SK-N-SH treated with all-trans-retinoic acid at 6 μM for 48 hours (cell line): ENCODE measurements at regions not wholly inside any gene's neighbourhood (a gene's known extent, or its start where the extent isn't known, plus 50 kb on each side); places are given as distances from the start of the nearest gene placed in this dataset.
"Not testable (repeated sequence)": the region's sequence is repeated elsewhere in the genome, so short reads cannot be mapped to it uniquely, and the experiment has no call there.

Source experiments
- ATAC-seq: fragments of 200-7000 bp; cut with Tn5 transposase; 3 replicates; pipeline ENCODE4 v1.9.1; 2020; ENCODE audit warnings: mild to moderate bottlenecking, moderate library complexity
- ARNTL ChIP-seq: fragments of 450-650 bp; formaldehyde crosslinking; IDR thresholded peaks from 2 replicates; pipeline ENCODE4 v1.5.0; 2020; ENCODE audit warnings: low read depth, mild to moderate bottlenecking, moderate library complexity, borderline replicate concordance
- BACH2 ChIP-seq: fragments of 250-450 bp; sonication (Bioruptor Pico); IDR thresholded peaks from 2 replicates; pipeline ENCODE4 v1.9.0; 2021; ENCODE audit warnings: mild to moderate bottlenecking, borderline replicate concordance
- CSDC2 ChIP-seq: fragments of 250-450 bp; sonication (Bioruptor Pico); IDR thresholded peaks from 2 replicates; pipeline ENCODE4 v1.5.0; 2020; ENCODE audit warnings: mild to moderate bottlenecking, moderate library complexity
- ESRRG ChIP-seq: fragments of 250-450 bp; sonication (Bioruptor Pico); IDR thresholded peaks from 2 replicates; pipeline ENCODE4 v1.6.1; 2021; ENCODE audit warnings: mild to moderate bottlenecking
- ISL1 ChIP-seq: fragments of 250-450 bp; sonication (Bioruptor Pico); IDR thresholded peaks from 2 replicates; pipeline ENCODE4 v2.1.2; 2022; ENCODE audit warnings: mild to moderate bottlenecking, moderate library complexity
- OSR1 ChIP-seq: fragments of 250-450 bp; sonication (Bioruptor Pico); IDR thresholded peaks from 2 replicates; pipeline ENCODE4 v1.8.0; 2022; ENCODE audit warnings: moderate library complexity, mild to moderate bottlenecking, inconsistent platforms
- PPARA ChIP-seq: fragments of 250-450 bp; sonication (Bioruptor Pico); IDR thresholded peaks from 2 replicates; pipeline ENCODE4 v1.5.0; 2020; ENCODE audit warnings: mild to moderate bottlenecking, borderline replicate concordance
- RARB ChIP-seq: fragments of 250-450 bp; sonication (Bioruptor Pico); IDR thresholded peaks from 2 replicates; pipeline ENCODE4 v1.8.0; 2021; ENCODE audit warnings: mild to moderate bottlenecking, moderate library complexity
- SNAI2 ChIP-seq: fragments of 250-450 bp; sonication (Bioruptor Pico); IDR thresholded peaks from 2 replicates; pipeline ENCODE4 v1.5.0; 2020; ENCODE audit warnings: mild to moderate bottlenecking, moderate library complexity
- TCF4 ChIP-seq: fragments of 250-450 bp; sonication (Bioruptor Pico); IDR thresholded peaks from 2 replicates; pipeline ENCODE4 v1.8.0; 2021; ENCODE audit warnings: mild to moderate bottlenecking, moderate library complexity, borderline replicate concordance
- TOX ChIP-seq: fragments of 250-450 bp; sonication (Bioruptor Pico); IDR thresholded peaks from 2 replicates; pipeline ENCODE4 v1.8.0; 2021; ENCODE audit warnings: mild to moderate bottlenecking, moderate library complexity, borderline replicate concordance
- ZC3H10 ChIP-seq: fragments of 250-450 bp; sonication (Bioruptor Pico); IDR thresholded peaks from 2 replicates; pipeline ENCODE4 v1.5.1; 2021; ENCODE audit warnings: mild to moderate bottlenecking, moderate library complexity
- ZFP3 ChIP-seq: fragments of 250-450 bp; sonication (Bioruptor Pico); IDR thresholded peaks from 2 replicates; pipeline ENCODE4 v1.5.0; 2020; ENCODE audit warnings: mild to moderate bottlenecking, moderate library complexity
- ZFP30 ChIP-seq: fragments of 450-650 bp; formaldehyde crosslinking; IDR thresholded peaks from 2 replicates; pipeline ENCODE4 v1.5.0; 2022; ENCODE audit warnings: mild to moderate bottlenecking, moderate library complexity
- ZNF565 ChIP-seq: fragments of 450-650 bp; formaldehyde crosslinking; conservative IDR thresholded peaks from 2 replicates; pipeline ENCODE4 v1.5.0; 2020; ENCODE audit warnings: low read depth, mild to moderate bottlenecking, moderate library complexity
- ZNF70 ChIP-seq: fragments of 450-650 bp; formaldehyde crosslinking; IDR thresholded peaks from 2 replicates; pipeline ENCODE4 v1.5.0; 2020; ENCODE audit warnings: mild to moderate bottlenecking, moderate library complexity
- ZNF8 ChIP-seq: fragments of 450-650 bp; formaldehyde crosslinking; IDR thresholded peaks from 2 replicates; pipeline ENCODE4 v1.5.0; 2020; ENCODE audit warnings: mild to moderate bottlenecking, moderate library complexity
- TF ChIP-seq, protein P1 (sequence below): fragments of 250-450 bp; sonication (Bioruptor Pico); IDR thresholded peaks from 2 replicates; pipeline ENCODE4 v1.8.0; 2021; ENCODE audit warnings: low read depth, mild to moderate bottlenecking, moderate library complexity, borderline replicate concordance
- TF ChIP-seq, protein P2 (sequence below): fragments of 250-450 bp; sonication (Bioruptor Pico); IDR thresholded peaks from 2 replicates; pipeline ENCODE4 v1.5.0; 2020; ENCODE audit warnings: mild to moderate bottlenecking, moderate library complexity
- TF ChIP-seq, protein P3 (sequence below): fragments of 250-450 bp; sonication (Bioruptor Pico); IDR thresholded peaks from 2 replicates; pipeline ENCODE4 v1.5.1; 2020; ENCODE audit warnings: low read depth, mild to moderate bottlenecking, moderate library complexity

DNA sequence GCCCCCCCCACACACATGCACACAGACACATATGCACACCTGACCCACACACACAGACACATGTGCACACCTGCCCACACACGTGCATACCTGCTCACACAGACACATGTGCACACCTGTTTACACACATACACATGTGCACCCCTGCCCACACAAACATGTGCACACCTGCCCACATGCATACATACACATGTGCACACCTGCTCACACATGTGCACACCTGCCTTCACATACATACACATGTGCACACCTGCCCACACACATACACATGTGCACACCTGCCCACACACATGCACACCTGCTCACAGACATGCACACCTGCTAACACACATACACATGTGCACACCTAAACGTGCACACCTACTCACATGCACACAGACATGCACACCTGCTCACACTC lies 147.0 kb upstream of the FOXD4L5 start:
- no peak for ATAC-seq
- TF ChIP-seq ESRRG (CRISPR knock-in tag): no peak
- no peak for TF ChIP-seq ISL1 (CRISPR knock-in tag)
- TF ChIP-seq SNAI2: no peak
- TF ChIP-seq ZFP3 (CRISPR knock-in tag): no peak
- no peak for TF ChIP-seq ZC3H10 (CRISPR knock-in tag)
- no peak for TF ChIP-seq CSDC2 (CRISPR knock-in tag)
- no peak for TF ChIP-seq BACH2 (CRISPR knock-in tag)
- no peak for TF ChIP-seq RARB
- TF ChIP-seq ZNF565 (CRISPR knock-in tag): no peak
- no peak for TF ChIP-seq PPARA (CRISPR knock-in tag)
- TF ChIP-seq TCF4 (CRISPR knock-in tag): no peak
- TF ChIP-seq OSR1 (CRISPR knock-in tag): no peak
- TF ChIP-seq, protein P1, sequence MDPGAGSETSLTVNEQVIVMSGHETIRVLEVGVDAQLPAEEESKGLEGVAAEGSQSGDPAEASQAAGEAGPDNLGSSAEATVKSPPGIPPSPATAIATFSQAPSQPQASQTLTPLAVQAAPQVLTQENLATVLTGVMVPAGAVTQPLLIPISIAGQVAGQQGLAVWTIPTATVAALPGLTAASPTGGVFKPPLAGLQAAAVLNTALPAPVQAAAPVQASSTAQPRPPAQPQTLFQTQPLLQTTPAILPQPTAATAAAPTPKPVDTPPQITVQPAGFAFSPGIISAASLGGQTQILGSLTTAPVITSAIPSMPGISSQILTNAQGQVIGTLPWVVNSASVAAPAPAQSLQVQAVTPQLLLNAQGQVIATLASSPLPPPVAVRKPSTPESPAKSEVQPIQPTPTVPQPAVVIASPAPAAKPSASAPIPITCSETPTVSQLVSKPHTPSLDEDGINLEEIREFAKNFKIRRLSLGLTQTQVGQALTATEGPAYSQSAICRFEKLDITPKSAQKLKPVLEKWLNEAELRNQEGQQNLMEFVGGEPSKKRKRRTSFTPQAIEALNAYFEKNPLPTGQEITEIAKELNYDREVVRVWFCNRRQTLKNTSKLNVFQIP (CRISPR knock-in tag): no peak
- TF ChIP-seq, protein P2, sequence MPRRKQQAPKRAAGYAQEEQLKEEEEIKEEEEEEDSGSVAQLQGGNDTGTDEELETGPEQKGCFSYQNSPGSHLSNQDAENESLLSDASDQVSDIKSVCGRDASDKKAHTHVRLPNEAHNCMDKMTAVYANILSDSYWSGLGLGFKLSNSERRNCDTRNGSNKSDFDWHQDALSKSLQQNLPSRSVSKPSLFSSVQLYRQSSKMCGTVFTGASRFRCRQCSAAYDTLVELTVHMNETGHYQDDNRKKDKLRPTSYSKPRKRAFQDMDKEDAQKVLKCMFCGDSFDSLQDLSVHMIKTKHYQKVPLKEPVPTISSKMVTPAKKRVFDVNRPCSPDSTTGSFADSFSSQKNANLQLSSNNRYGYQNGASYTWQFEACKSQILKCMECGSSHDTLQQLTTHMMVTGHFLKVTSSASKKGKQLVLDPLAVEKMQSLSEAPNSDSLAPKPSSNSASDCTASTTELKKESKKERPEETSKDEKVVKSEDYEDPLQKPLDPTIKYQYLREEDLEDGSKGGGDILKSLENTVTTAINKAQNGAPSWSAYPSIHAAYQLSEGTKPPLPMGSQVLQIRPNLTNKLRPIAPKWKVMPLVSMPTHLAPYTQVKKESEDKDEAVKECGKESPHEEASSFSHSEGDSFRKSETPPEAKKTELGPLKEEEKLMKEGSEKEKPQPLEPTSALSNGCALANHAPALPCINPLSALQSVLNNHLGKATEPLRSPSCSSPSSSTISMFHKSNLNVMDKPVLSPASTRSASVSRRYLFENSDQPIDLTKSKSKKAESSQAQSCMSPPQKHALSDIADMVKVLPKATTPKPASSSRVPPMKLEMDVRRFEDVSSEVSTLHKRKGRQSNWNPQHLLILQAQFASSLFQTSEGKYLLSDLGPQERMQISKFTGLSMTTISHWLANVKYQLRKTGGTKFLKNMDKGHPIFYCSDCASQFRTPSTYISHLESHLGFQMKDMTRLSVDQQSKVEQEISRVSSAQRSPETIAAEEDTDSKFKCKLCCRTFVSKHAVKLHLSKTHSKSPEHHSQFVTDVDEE (CRISPR knock-in tag): no peak
- TF ChIP-seq TOX (CRISPR knock-in tag): no peak
- TF ChIP-seq ZFP30 (CRISPR knock-in tag): no peak
- no peak for TF ChIP-seq ZNF70 (CRISPR knock-in tag)
- TF ChIP-seq, protein P3, sequence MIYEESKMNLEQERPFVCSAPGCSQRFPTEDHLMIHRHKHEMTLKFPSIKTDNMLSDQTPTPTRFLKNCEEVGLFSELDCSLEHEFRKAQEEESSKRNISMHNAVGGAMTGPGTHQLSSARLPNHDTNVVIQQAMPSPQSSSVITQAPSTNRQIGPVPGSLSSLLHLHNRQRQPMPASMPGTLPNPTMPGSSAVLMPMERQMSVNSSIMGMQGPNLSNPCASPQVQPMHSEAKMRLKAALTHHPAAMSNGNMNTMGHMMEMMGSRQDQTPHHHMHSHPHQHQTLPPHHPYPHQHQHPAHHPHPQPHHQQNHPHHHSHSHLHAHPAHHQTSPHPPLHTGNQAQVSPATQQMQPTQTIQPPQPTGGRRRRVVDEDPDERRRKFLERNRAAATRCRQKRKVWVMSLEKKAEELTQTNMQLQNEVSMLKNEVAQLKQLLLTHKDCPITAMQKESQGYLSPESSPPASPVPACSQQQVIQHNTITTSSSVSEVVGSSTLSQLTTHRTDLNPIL (CRISPR knock-in tag): no peak
- TF ChIP-seq, all 23 proteins: peak for 0

- no peak; the same call in 2 of the 3 replicates for ATAC-seq
- TF ChIP-seq ZFP3 (CRISPR knock-in tag) (no peak), ESRRG (CRISPR knock-in tag) (no peak), CSDC2 (CRISPR knock-in tag) (no peak), ISL1 (CRISPR knock-in tag) (no peak), OSR1 (CRISPR knock-in tag) (no peak), ZC3H10 (CRISPR knock-in tag) (no peak), BACH2 (CRISPR knock-in tag) (no peak), ZNF565 (CRISPR knock-in tag) (no peak), TOX (CRISPR knock-in tag) (no peak), ZNF8 (CRISPR knock-in tag) (no peak), ZNF70 (CRISPR knock-in tag) (no peak), ARNTL (no peak), SNAI2 (no peak), TCF4 (CRISPR knock-in tag) (no peak)
- TF ChIP-seq, protein P1 (CRISPR knock-in tag): no peak
Measured at GRCh38 chr9:65430221-65430620, 145.2 kb upstream of the FOXD4L5 start.

DNA sequence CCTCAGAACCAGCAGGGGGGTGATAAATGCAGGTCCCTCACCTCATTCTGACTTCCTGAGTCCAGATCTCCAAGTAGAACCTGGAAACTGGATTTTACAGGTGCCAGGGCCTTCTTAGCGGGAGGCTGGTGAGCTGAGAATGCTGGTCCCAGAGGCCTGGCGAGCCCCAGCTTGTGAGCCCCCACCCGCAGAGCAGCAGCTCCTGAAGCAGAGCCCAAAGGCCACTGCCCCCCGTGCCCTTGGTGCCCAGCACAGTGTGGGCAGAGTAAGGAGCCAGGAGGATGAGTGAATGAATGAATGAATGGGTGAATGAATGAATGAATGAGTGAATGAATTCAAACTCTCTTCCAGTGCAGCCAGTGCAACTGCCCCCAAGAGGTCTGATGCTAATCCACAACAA lies 142.4 kb upstream of the FOXD4L5 start:
- not testable (repeated sequence) for ATAC-seq

- not testable (repeated sequence) for ATAC-seq
Measured at GRCh38 chr9:65426813-65427212, 141.8 kb upstream of the FOXD4L5 start.
